ENCODE measurements at regions not wholly inside any gene's neighbourhood (a gene's known extent, or its start where the extent isn't known, plus 50 kb on each side); places are given as distances from the start of the nearest gene placed in this dataset.
"Not testable (repeated sequence)": the region's sequence is repeated elsewhere in the genome, so short reads cannot be mapped to it uniquely, and the experiment has no call there.

- not testable (repeated sequence) for H3K27ac Mint-ChIP-seq; H3K27me3 Mint-ChIP-seq; H3K36me3 Mint-ChIP-seq (ENCODE audit: insufficient read depth); H3K4me1 Mint-ChIP-seq (ENCODE audit: low read depth in 2 of 2); DNase-seq; ATAC-seq (replicated peaks); H3K4me3 Mint-ChIP-seq
- H3K9me3 Mint-ChIP-seq = peaks cover 17 to 28% of the 10 kb centered on the region in 2 donors
Observed at GRCh38 chr4:181030135-181030921, 1212.9 kb upstream of the TENM3 start.

DNA sequence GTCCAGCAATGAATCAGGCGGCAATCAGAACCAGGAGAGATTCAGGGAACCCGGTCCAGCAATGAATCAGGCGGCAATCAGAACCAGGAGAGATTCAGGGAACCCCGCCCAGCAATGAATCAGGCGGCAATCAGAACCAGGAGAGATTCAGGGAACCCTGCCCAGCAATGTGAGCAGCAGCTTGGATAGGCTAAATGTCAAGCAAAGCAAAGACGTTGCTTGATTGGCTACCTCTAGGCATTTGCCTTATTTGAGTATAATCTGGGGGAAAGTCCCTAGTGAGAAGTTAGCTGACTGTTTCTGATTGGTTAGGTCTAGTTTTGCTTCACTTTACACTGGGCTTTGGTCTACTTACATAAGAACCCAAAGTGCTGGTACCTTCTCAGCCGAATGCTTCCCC lies 1212.2 kb upstream of the TENM3 start:
- no peaks in the 10 kb centered on the region for H3K4me1 Mint-ChIP-seq (ENCODE audit: low read depth in 2 of 2)
- H3K9me3 Mint-ChIP-seq = peaks cover 17 to 28% of the 10 kb centered on the region in 2 donors
- H3K36me3 Mint-ChIP-seq (ENCODE audit: insufficient read depth) = no peaks in the 10 kb centered on the region
- DNase-seq (no peak), ATAC-seq (replicated peaks) (no peak)
- H3K27me3 Mint-ChIP-seq = no peaks in the 10 kb centered on the region
- no peak overlapping the region for H3K4me3 Mint-ChIP-seq
- H3K27ac Mint-ChIP-seq = no peak overlapping the region

- H3K27ac Mint-ChIP-seq = no peak overlapping the region
- no peaks in the 10 kb centered on the region for H3K4me1 Mint-ChIP-seq (ENCODE audit: low read depth in 2 of 2)
- peaks cover 0 to 1% of the 10 kb centered on the region in 2 donors for H3K9me3 Mint-ChIP-seq
- no peaks in the 10 kb centered on the region for H3K36me3 Mint-ChIP-seq (ENCODE audit: insufficient read depth)
- H3K4me3 Mint-ChIP-seq = no peak overlapping the region
- DNase-seq (no peak), ATAC-seq (replicated peaks) (no peak)
- no peaks in the 10 kb centered on the region for H3K27me3 Mint-ChIP-seq
Observed at GRCh38 chr4:181043486-181043885, 1199.7 kb upstream of the TENM3 start.

DNA sequence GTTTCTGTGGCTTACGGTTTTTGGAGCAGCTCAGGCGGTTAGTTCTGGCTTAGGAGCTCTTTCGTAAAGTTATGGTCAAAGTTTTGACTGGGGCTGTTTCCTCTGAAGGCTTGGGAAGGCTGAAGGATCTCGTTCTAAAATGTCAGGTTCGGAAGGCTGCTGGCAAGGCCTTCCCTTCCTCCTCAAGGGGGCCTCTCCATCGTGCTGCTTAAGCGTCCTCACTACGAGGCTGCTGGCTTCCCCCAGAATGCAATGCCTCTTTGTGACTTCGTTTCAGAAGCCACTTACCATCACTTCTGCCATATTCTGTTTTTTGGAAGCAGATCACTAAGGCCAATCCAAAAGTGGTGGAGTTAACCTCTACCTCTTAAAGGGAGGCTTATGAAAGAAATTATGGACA lies 1196.4 kb upstream of the TENM3 start:
- H3K27me3 Mint-ChIP-seq = no peaks in the 10 kb centered on the region
- ATAC-seq (replicated peaks) = no peak
- H3K9me3 Mint-ChIP-seq = peaks cover 0 to 1% of the 10 kb centered on the region in 2 donors
- H3K36me3 Mint-ChIP-seq (ENCODE audit: insufficient read depth) = no peaks in the 10 kb centered on the region
- no peak overlapping the region for H3K4me3 Mint-ChIP-seq
- no peak for DNase-seq
- no peak overlapping the region for H3K27ac Mint-ChIP-seq
- no peaks in the 10 kb centered on the region for H3K4me1 Mint-ChIP-seq (ENCODE audit: low read depth in 2 of 2)

DNA sequence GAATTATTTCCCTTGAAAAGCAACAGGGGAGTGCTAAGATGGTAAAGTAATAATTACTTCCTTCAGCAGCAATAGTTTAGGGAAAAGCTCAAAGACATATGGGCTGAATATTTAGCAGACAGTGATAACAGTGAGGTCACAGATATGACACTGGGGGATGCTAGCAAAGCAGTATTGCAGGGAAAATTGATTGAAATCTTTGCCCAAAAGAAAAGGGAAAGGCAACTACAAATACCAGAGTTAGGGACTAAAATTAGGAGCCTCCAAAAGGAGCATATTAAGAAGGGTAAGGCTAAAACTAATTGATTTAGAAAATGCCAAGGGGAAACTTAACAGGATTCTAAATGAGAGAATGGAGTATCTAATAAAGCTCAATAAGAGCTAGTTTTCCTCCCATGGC lies 1191.3 kb upstream of the TENM3 start:
- Mint-ChIP-seq H3K4me1 (ENCODE audit: low read depth in 2 of 2) (no peaks in the 10 kb centered on the region), H3K9me3 (peaks cover 0 to 2% of the 10 kb centered on the region in 2 donors), H3K36me3 (ENCODE audit: insufficient read depth) (no peaks in the 10 kb centered on the region), H3K27me3 (no peaks in the 10 kb centered on the region), H3K4me3 (no peak overlapping the region), H3K27ac (no peak overlapping the region)
- no peak for ATAC-seq (replicated peaks)
- no peak for DNase-seq

GRCh38 chr4:181061787-181062186 lies 1181.4 kb upstream of the TENM3 start:
- Mint-ChIP-seq H3K9me3 (peaks cover 5 to 8% of the 10 kb centered on the region in 2 donors), H3K27ac (no peak overlapping the region), H3K36me3 (ENCODE audit: insufficient read depth) (no peaks in the 10 kb centered on the region), H3K4me1 (ENCODE audit: low read depth in 2 of 2) (no peaks in the 10 kb centered on the region), H3K27me3 (no peaks in the 10 kb centered on the region), H3K4me3 (no peak overlapping the region)
- ATAC-seq (replicated peaks) (no peak), DNase-seq (no peak)

- Mint-ChIP-seq H3K36me3 (ENCODE audit: insufficient read depth) (no peaks in the 10 kb centered on the region), H3K27me3 (no peaks in the 10 kb centered on the region), H3K4me1 (ENCODE audit: low read depth in 2 of 2) (no peaks in the 10 kb centered on the region), H3K27ac (no peak overlapping the region), H3K9me3 (peaks cover 9 to 11% of the 10 kb centered on the region in 2 donors), H3K4me3 (no peak overlapping the region)
- DNase-seq = no peak
- ATAC-seq (replicated peaks) = no peak
Observed at GRCh38 chr4:181063212-181063611, 1180.0 kb upstream of the TENM3 start.

DNA sequence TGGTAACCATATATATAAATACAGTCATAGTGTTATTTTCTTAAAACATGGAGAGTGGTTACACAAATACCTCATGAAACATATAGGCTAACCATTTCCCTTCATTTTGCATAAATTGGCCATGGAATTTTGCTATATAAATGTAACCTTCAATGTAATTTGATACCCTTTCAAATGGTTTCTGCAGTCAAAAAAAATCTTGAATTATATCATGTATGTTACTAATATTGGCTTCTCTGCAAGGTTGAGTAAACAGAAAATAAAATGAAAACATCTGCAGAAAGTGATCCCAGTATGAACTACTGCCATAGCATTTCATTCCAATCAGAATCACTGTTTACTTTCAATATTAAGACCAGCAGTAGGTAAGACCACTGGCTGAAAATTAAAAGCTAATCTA lies 1165.9 kb upstream of the TENM3 start:
- H3K9me3 Mint-ChIP-seq = peaks cover 0 to 3% of the 10 kb centered on the region in 2 donors
- ATAC-seq (replicated peaks) (no peak), DNase-seq (no peak)
- no peak overlapping the region for H3K4me3 Mint-ChIP-seq
- no peaks in the 10 kb centered on the region for H3K36me3 Mint-ChIP-seq (ENCODE audit: insufficient read depth)
- no peaks in the 10 kb centered on the region for H3K27me3 Mint-ChIP-seq
- H3K27ac Mint-ChIP-seq = no peak overlapping the region
- H3K4me1 Mint-ChIP-seq (ENCODE audit: low read depth in 2 of 2) = no peaks in the 10 kb centered on the region

DNA sequence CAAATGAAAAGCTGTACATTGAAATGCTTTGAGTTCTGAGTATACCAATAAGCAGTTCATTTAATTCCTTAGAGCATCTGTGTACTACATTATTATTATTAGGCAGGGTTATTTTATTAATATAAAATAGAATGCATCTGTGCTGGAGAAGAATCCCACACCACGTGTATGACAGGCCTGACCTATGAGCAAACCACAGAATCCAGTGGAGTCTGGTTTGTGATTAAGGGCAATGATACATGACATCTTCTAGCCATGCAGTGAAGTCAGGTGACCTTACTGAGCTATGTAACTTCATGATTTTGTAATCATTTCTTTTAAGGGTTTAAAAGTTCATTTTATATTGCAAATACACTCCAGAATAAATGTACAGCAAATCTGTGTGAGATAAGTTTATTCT lies 1165.0 kb upstream of the TENM3 start:
- Mint-ChIP-seq H3K36me3 (ENCODE audit: insufficient read depth) (no peaks in the 10 kb centered on the region), H3K27me3 (no peaks in the 10 kb centered on the region), H3K4me3 (no peak overlapping the region), H3K27ac (no peak overlapping the region), H3K4me1 (ENCODE audit: low read depth in 2 of 2) (no peaks in the 10 kb centered on the region), H3K9me3 (peaks cover 0 to 3% of the 10 kb centered on the region in 2 donors)
- no peak for DNase-seq
- ATAC-seq (replicated peaks) = no peak

DNA sequence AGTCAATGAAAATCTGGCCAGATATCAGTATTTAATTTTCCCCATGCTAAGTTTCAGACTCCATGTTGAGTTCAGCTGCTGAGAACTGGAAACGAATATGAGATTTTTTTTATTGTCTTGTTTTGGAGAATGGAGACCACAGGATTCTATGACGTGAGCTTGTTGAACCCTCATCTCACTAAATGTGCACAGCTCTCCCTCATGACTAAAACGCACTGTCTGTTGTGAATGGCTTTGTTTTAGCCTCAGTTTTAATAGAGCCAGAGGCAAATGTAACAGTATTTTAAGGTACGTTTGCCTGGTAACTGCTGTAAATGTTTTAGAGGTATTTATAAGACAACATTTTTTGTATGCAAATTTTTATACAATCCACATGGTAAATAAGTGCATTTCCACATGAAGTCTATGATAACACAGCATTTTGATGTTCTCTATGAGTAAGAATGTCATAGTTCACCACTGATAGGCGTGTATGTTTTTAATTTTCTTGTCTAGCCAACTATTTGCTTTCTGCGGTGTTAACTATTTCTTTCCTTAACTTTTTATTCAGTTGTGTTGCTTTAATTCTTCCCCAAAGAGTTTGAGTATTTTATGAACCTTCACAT lies 1159.3 kb upstream of the TENM3 start:
- no peaks in the 10 kb centered on the region for H3K4me1 Mint-ChIP-seq (ENCODE audit: low read depth in 2 of 2)
- DNase-seq (no peak), ATAC-seq (replicated peaks) (no peak)
- no peaks in the 10 kb centered on the region for H3K36me3 Mint-ChIP-seq (ENCODE audit: insufficient read depth)
- H3K27me3 Mint-ChIP-seq = no peaks in the 10 kb centered on the region
- H3K9me3 Mint-ChIP-seq = peaks cover 0 to 1% of the 10 kb centered on the region in 2 donors
- H3K27ac Mint-ChIP-seq = no peak overlapping the region
- no peak overlapping the region for H3K4me3 Mint-ChIP-seq

GRCh38 chr4:181085557-181085956 lies 1157.6 kb upstream of the TENM3 start:
- no peak for ATAC-seq (replicated peaks)
- Mint-ChIP-seq H3K27me3 (no peaks in the 10 kb centered on the region), H3K4me1 (ENCODE audit: low read depth in 2 of 2) (no peaks in the 10 kb centered on the region)

GRCh38 chr4:181105487-181105886 lies 1137.7 kb upstream of the TENM3 start:
- no peaks in the 10 kb centered on the region for H3K36me3 Mint-ChIP-seq (ENCODE audit: insufficient read depth)
- no peak overlapping the region for H3K4me3 Mint-ChIP-seq
- peaks cover 4 to 8% of the 10 kb centered on the region in 2 donors for H3K9me3 Mint-ChIP-seq
- DNase-seq (no peak), ATAC-seq (replicated peaks) (no peak)
- no peaks in the 10 kb centered on the region for H3K27me3 Mint-ChIP-seq
- no peak overlapping the region for H3K27ac Mint-ChIP-seq
- no peaks in the 10 kb centered on the region for H3K4me1 Mint-ChIP-seq (ENCODE audit: low read depth in 2 of 2)

More at GRCh38 chr4:181085557-181085956, 1157.6 kb upstream of the TENM3 start:
- Mint-ChIP-seq H3K36me3 (ENCODE audit: insufficient read depth) (peaks cover 5% of the 10 kb centered on the region), H3K4me3 (no peak overlapping the region), H3K27ac (no peak overlapping the region), H3K9me3 (peaks cover 2 to 11% of the 10 kb centered on the region in 2 donors)
- no peak for DNase-seq

DNA sequence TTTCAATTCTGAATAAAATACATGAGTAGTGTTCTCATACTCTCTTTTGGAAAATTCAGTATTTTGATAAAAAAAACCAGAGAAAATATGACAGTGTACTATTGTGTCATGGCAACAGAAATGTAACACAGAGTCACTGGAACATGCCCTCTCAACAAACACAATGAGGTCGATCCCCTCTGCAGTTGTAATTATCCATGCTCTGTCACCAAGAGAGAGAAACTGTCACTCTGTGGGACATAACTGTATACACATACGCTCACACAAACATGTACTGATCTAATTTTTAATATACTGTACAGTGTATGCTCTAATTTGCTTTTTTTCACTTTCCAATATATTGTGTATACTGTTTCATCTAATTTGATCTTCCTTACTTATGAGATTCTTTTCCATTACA lies 1136.8 kb upstream of the TENM3 start:
- Mint-ChIP-seq H3K36me3 (ENCODE audit: insufficient read depth) (no peaks in the 10 kb centered on the region), H3K27me3 (no peaks in the 10 kb centered on the region), H3K4me1 (ENCODE audit: low read depth in 2 of 2) (no peaks in the 10 kb centered on the region), H3K27ac (no peak overlapping the region), H3K4me3 (no peak overlapping the region), H3K9me3 (peaks cover 6 to 8% of the 10 kb centered on the region in 2 donors)
- ATAC-seq (replicated peaks) (no peak), DNase-seq (no peak)

DNA sequence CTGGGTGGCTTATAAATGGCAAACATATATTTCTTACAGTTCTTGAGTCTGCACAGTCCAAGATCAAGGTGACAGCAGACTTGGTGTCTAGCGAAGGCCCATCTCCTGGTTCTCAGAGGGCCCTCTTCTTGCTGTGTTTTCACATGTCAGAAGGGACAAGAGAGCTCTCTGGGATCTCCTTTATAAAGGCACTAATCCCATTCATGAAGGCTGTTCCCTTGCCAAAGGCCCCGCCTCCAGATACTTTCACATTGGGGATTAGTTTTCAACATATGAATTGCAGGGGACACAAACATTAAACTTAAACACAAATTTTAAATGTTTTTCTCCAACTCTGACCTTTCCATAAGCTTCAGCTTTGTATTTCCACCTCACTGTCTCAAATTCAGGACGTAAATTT lies 1135.0 kb upstream of the TENM3 start:
- Mint-ChIP-seq H3K27me3 (no peaks in the 10 kb centered on the region), H3K9me3 (peaks cover 3 to 8% of the 10 kb centered on the region in 2 donors), H3K36me3 (ENCODE audit: insufficient read depth) (no peaks in the 10 kb centered on the region), H3K27ac (no peak overlapping the region), H3K4me3 (no peak overlapping the region), H3K4me1 (ENCODE audit: low read depth in 2 of 2) (no peaks in the 10 kb centered on the region)
- DNase-seq (no peak), ATAC-seq (replicated peaks) (no peak)

Measured in effector memory CD8-positive, alpha-beta T cell (primary cell).